ENCODE measurements at regions not wholly inside any gene's neighbourhood (a gene's known extent, or its start where the extent isn't known, plus 50 kb on each side); places are given as distances from the start of the nearest gene placed in this dataset.

- TF ChIP-seq CTCF (conservative IDR thresholded peaks at IDR 0.05; ENCODE audit: low read depth in 2 of 2) (no peak), JUNB (IDR thresholded peaks at IDR 0.05; ENCODE audit: unreplicated experiment) (no peak), CREB1 (CRISPR knock-in tag; IDR thresholded peaks at IDR 0.05; ENCODE audit: low read depth) (no peak), EZH2phosphoT487 (IDR thresholded peaks at IDR 0.05; ENCODE audit: unreplicated experiment) (no peak), EZH2 (IDR thresholded peaks at IDR 0.05; ENCODE audit: low read depth, unreplicated experiment) (no peak)
Measured at GRCh38 chr6:80793411-80793810, 686.9 kb downstream of the BCKDHB start.

Data from GM23338 (cell line).